SJCRH30 (cell line): ENCODE measurements at regions not wholly inside any gene's neighbourhood (a gene's known extent, or its start where the extent isn't known, plus 50 kb on each side); places are given as distances from the start of the nearest gene placed in this dataset.
A peak's percentile ranks its signal among the peaks of the same experiment; 100 is the strongest.

ENCODE experiments used
- DNase-seq, 2 experiments: peaks; one replicate each; pipeline ENCODE4 v3.0.0-alpha.2; 2015 to 2020
- H3K27ac ChIP-seq: fragments of 250-450 bp; sonication (Bioruptor Pico); 2 replicates; pipeline ENCODE4 v1.5.1; 2020; ENCODE audit warnings: mild to moderate bottlenecking, moderate library complexity
- H3K27me3 ChIP-seq: fragments of 250-450 bp; sonication (Bioruptor Pico); 2 replicates; pipeline ENCODE4 v1.5.1; 2020; ENCODE audit warnings: mild to moderate bottlenecking, moderate library complexity
- H3K36me3 ChIP-seq: fragments of 250-450 bp; sonication (Bioruptor Pico); 2 replicates; pipeline ENCODE4 v1.5.1; 2020; ENCODE audit warnings: mild to moderate bottlenecking, moderate library complexity
- H3K4me1 ChIP-seq: fragments of 250-450 bp; sonication (Bioruptor Pico); 2 replicates; pipeline ENCODE4 v1.5.1; 2020; ENCODE audit warnings: mild to moderate bottlenecking, moderate library complexity
- H3K4me3 ChIP-seq: fragments of 250-450 bp; sonication (Bioruptor Pico); 2 replicates; pipeline ENCODE4 v1.5.1; 2020; ENCODE audit warnings: mild to moderate bottlenecking, moderate library complexity
- H3K9me3 ChIP-seq: fragments of 250-450 bp; sonication (Bioruptor Pico); replicated peaks from 2 replicates; pipeline ENCODE4 v1.5.1; 2020; ENCODE audit warnings: mild to moderate bottlenecking, moderate library complexity

- Histone ChIP-seq H3K27me3 (0 out of 2 replicates have a peak, but pooled peaks cover 7% of the 10 kb centered on the region), H3K36me3 (no peaks in the 10 kb centered on the region), H3K27ac (no peak overlapping the region), H3K9me3 (no peaks in the 10 kb centered on the region), H3K4me3 (no peak overlapping the region), H3K4me1 (no peaks in the 10 kb centered on the region; the same call in 1 of the 2 replicates)
- peak in 1 of 2 experiments; percentile 20 for DNase-seq
Observed at GRCh38 chr5:171667341-171668096, 118.1 kb upstream of the SMIM23 start.

- no peak overlapping the region for H3K27ac ChIP-seq
- DNase-seq: no peak
Observed at GRCh38 chr5:171668097-171668412, 117.6 kb upstream of the SMIM23 start.

DNA sequence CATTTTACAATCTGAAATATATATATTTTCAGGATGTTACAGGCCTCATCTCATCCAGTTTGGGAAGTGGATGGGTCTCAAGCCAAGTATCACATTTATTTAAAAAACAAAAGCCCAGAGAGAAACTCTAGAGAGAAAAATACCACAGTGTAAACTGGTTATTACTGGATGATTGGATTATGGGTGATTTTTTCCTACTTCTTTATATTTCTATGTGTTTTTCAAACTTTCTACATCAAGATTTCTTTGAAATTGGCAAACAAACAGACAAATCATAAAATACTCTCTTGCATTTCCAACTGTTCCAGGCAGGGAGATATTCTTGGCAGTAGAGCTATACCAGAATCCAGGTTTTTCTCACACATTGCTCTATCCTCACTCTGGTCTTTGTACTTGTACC lies 116.0 kb upstream of the SMIM23 start:
- H3K4me3 ChIP-seq: no peak overlapping the region
- 0 out of 2 replicates have a peak, but pooled peaks cover 5% of the 10 kb centered on the region for H3K27me3 ChIP-seq
- H3K36me3 ChIP-seq: no peaks in the 10 kb centered on the region
- DNase-seq: no peak
- no peaks in the 10 kb centered on the region for H3K9me3 ChIP-seq
- H3K4me1 ChIP-seq: no peaks in the 10 kb centered on the region; the same call in 1 of the 2 replicates
- no peak overlapping the region for H3K27ac ChIP-seq

More at GRCh38 chr5:171668097-171668412, 117.6 kb upstream of the SMIM23 start:
- H3K4me1 ChIP-seq: no peaks in the 10 kb centered on the region; the same call in 1 of the 2 replicates
- H3K27me3 ChIP-seq: 0 out of 2 replicates have a peak, but pooled peaks cover 7% of the 10 kb centered on the region
- no peak overlapping the region for H3K4me3 ChIP-seq
- H3K9me3 ChIP-seq: no peaks in the 10 kb centered on the region
- no peaks in the 10 kb centered on the region for H3K36me3 ChIP-seq

DNA sequence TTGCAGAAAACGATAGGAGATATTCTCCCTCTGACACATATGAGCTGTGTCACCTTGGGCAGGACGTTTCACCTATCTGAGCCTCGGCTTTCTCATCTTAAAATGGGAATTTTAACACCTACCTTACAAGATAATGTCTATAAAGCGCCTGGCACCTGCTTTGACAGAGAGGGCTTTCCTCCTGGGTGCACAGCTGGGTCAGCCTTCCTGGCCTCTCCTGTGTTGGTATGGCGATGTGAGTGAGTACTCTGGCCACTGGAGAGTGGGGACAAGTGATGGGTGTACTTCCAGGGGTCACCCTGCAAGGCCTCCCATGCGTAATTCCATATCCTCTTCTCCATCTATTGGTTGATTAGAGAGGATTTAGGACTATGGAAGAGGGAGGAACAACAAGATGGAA lies 113.1 kb upstream of the SMIM23 start:
- H3K27ac ChIP-seq: no peak overlapping the region
- H3K4me1 ChIP-seq: no peaks in the 10 kb centered on the region; the same call in 1 of the 2 replicates
- no peaks in the 10 kb centered on the region for H3K27me3 ChIP-seq
- no peak for DNase-seq
- no peaks in the 10 kb centered on the region for H3K36me3 ChIP-seq
- no peaks in the 10 kb centered on the region for H3K9me3 ChIP-seq
- no peak overlapping the region for H3K4me3 ChIP-seq

DNA sequence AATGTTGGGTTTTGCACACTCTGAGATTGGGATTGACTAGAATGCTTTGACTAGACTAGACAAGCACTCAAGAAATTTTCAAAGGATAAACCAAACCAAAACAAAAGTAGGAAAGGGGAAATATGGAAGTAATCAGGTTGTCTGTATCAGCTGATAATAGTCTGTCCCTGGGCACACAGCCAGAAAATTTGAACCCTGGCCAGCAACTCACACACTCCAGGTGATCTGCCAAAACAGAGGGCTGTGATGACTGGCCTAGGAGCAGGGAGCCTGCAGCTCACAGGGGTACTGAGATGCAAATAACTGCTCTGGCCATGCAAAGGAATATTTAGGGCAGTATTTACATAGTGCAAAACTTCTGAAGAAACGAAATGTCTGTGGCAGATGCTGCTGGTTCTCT lies 112.3 kb upstream of the SMIM23 start:
- no peak for DNase-seq
- Histone ChIP-seq H3K9me3 (no peaks in the 10 kb centered on the region), H3K4me3 (no peak overlapping the region), H3K36me3 (no peaks in the 10 kb centered on the region), H3K4me1 (no peaks in the 10 kb centered on the region; the same call in 1 of the 2 replicates), H3K27ac (no peak overlapping the region), H3K27me3 (no peaks in the 10 kb centered on the region)

DNA sequence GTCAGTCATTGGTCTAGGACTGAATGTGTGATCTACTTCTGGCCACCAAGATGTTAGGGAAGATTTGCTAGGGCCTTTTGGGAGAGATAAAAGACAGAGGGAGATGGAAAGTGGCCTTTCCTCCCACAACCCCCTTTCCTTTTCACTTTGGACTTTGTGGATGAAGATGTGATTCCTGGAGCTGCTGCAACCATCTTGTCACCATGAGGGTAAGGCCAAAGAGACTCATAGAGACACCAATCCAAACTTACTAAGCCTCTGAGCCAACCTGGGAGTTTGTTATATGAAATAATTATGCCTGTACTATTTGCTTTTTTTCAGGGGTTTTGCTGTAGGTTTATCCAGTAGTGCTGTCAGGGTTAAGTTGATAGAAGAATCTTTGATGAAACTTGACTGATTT lies 111.8 kb upstream of the SMIM23 start:
- H3K27me3 ChIP-seq: no peaks in the 10 kb centered on the region
- H3K36me3 ChIP-seq: no peaks in the 10 kb centered on the region
- H3K4me3 ChIP-seq: no peak overlapping the region
- no peak overlapping the region for H3K27ac ChIP-seq
- DNase-seq: no peak
- no peaks in the 10 kb centered on the region for H3K4me1 ChIP-seq
- H3K9me3 ChIP-seq: no peaks in the 10 kb centered on the region

- no peak for DNase-seq
- H3K27me3 ChIP-seq: no peaks in the 10 kb centered on the region
- H3K9me3 ChIP-seq: no peaks in the 10 kb centered on the region
- H3K27ac ChIP-seq: no peak overlapping the region
- H3K4me3 ChIP-seq: no peak overlapping the region
- no peaks in the 10 kb centered on the region for H3K36me3 ChIP-seq
- no peaks in the 10 kb centered on the region for H3K4me1 ChIP-seq
Observed at GRCh38 chr5:171675511-171675910, 110.1 kb upstream of the SMIM23 start.

DNA sequence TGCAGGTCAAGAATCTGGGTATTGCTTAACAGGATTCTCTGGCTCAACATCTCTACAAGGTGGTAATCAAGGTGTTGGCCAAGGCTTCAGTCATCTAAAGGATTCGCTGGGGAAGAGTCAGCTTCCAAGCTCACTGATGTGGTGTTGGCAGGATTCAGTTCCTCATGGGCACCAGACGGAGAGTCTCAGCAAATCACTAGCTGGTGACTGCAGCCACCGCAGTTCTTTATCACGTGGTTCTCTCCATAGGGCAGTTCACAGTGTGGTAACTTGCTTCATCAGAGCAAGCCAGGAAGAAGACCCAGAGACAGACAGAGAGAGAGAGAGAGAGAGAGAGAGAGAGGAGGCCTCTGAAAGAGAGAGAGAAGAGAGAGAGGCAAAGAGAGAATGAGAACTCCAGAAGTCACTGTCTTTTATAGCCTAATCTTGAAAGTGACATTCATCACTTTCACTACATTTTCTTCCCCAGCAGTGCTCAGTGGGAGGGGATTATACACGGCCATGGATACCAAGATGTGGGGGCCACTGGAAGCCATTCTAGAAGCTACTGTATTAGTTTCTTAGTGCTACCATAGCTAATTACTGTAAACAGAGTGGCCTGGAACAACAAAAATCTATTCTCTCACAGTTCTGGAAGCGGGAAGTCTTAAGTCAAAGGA lies 109.2 kb upstream of the SMIM23 start:
- no peak for DNase-seq
- no peak overlapping the region for H3K4me3 ChIP-seq
- H3K4me1 ChIP-seq: no peaks in the 10 kb centered on the region
- no peak overlapping the region for H3K27ac ChIP-seq
- no peaks in the 10 kb centered on the region for H3K9me3 ChIP-seq
- H3K36me3 ChIP-seq: no peaks in the 10 kb centered on the region
- no peaks in the 10 kb centered on the region for H3K27me3 ChIP-seq

DNA sequence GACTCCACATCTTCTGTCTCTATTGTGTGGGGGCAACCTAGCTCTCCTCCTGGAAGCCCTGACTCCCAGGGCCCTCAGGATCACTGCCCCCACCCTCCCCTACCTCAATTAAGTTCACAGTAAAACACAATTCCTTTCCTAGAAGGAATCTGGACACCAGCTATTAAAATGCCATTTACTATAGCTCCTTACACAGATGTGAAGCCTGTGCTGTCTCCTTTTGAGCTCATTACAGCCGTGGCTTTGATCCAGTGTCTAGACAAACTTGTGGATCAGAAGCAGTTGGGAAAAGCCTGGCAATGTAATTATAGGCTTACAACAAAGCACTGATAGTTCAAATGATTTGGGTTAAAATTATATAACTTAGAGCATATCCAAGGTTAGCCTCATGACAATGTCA lies 107.0 kb upstream of the SMIM23 start:
- Histone ChIP-seq H3K4me3 (no peak overlapping the region), H3K27me3 (peaks cover 4% of the 10 kb centered on the region; the same call in 1 of the 2 replicates), H3K9me3 (no peaks in the 10 kb centered on the region), H3K4me1 (no peaks in the 10 kb centered on the region), H3K36me3 (no peaks in the 10 kb centered on the region), H3K27ac (no peak overlapping the region)
- DNase-seq: no peak

DNA sequence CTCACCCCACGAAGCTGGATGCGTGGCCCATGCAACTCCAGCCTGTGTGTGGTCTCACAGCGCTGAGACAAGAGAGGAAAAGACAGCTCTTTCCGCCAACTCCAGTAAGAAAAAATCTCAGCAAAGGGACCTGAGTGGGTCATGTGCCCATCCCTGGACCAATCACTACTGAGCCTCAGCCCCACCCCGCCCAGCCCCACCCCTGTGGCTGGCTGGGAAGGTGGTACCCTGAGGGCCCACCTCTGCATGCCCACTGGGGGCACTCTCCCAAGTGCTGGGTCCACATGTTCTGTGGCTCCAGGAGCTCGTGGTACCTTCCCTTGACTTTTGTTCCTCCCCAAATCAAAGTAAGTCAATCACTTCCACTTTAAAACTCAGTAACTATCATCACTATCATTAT lies 105.1 kb upstream of the SMIM23 start:
- H3K36me3 ChIP-seq: no peaks in the 10 kb centered on the region
- H3K27ac ChIP-seq: no peak overlapping the region
- DNase-seq: no peak
- no peak overlapping the region for H3K4me3 ChIP-seq
- H3K27me3 ChIP-seq: peaks cover 4% of the 10 kb centered on the region; the same call in 1 of the 2 replicates
- H3K9me3 ChIP-seq: no peaks in the 10 kb centered on the region
- H3K4me1 ChIP-seq: no peaks in the 10 kb centered on the region

DNA sequence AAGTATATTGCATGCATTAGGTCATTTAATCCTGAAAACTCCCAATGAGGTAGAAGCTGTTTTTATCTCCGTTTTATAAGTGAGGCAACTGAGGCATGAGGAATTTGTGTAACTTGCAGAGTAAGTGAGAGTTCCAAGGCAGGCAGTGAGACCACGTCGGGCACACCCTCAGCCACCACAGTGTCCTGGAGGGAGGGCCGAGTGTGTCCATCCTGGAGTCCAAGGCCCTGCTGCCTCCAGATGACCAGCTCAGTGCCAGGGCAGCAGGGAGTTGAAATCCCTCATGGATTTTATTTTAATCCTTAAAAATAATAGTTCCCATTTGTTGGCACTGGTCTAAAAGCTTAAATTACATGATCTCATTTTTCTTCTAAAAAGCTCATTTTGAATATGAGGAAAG lies 104.6 kb upstream of the SMIM23 start:
- H3K27me3 ChIP-seq: peaks cover 4% of the 10 kb centered on the region; the same call in 1 of the 2 replicates
- H3K36me3 ChIP-seq: no peaks in the 10 kb centered on the region
- H3K4me1 ChIP-seq: no peaks in the 10 kb centered on the region
- no peak overlapping the region for H3K4me3 ChIP-seq
- DNase-seq: no peak
- no peak overlapping the region for H3K27ac ChIP-seq
- H3K9me3 ChIP-seq: no peaks in the 10 kb centered on the region

DNA sequence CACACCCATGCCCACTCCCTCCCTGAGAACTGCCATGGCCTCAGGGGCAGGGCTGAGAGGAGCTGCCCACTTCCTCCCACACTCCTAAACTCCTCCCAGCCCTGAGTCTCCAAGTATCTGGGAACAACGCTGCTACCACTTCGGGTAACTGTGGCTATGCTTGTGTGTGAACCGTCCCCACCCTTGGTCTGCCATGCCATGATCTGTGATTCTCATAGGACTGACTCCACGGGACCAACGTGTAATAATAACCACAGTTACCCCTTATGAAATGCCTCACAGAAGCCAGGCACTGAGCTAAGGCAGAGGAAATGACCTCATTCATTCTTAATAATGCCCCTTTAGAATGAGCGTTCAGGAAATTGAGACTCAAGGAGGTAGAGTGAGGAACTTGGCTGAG lies 103.9 kb upstream of the SMIM23 start:
- H3K4me3 ChIP-seq: no peak overlapping the region
- H3K27ac ChIP-seq: no peak overlapping the region
- H3K9me3 ChIP-seq: no peaks in the 10 kb centered on the region
- DNase-seq: no peak
- peaks cover 4% of the 10 kb centered on the region; the same call in 1 of the 2 replicates for H3K27me3 ChIP-seq
- no peaks in the 10 kb centered on the region for H3K4me1 ChIP-seq
- no peaks in the 10 kb centered on the region for H3K36me3 ChIP-seq

- DNase-seq: no peak
- Histone ChIP-seq H3K27me3 (peaks cover 4% of the 10 kb centered on the region; the same call in 1 of the 2 replicates), H3K27ac (no peak overlapping the region), H3K36me3 (no peaks in the 10 kb centered on the region), H3K4me3 (no peak overlapping the region), H3K4me1 (no peaks in the 10 kb centered on the region), H3K9me3 (no peaks in the 10 kb centered on the region)
Observed at GRCh38 chr5:171682801-171683200, 102.8 kb upstream of the SMIM23 start.

- DNase-seq: no peak
- no peaks in the 10 kb centered on the region for H3K4me1 ChIP-seq
- H3K27me3 ChIP-seq: peaks cover 4% of the 10 kb centered on the region; the same call in 1 of the 2 replicates
- H3K9me3 ChIP-seq: no peaks in the 10 kb centered on the region
- H3K36me3 ChIP-seq: no peaks in the 10 kb centered on the region
- H3K27ac ChIP-seq: no peak overlapping the region
- no peak overlapping the region for H3K4me3 ChIP-seq
Observed at GRCh38 chr5:171684169-171684568, 101.4 kb upstream of the SMIM23 start.

- no peaks in the 10 kb centered on the region for H3K9me3 ChIP-seq
- DNase-seq: peak; percentile 56 to 78
- no peaks in the 10 kb centered on the region for H3K36me3 ChIP-seq
- H3K4me3 ChIP-seq: no peak overlapping the region
- no peaks in the 10 kb centered on the region for H3K4me1 ChIP-seq
- no peak overlapping the region for H3K27ac ChIP-seq
- H3K27me3 ChIP-seq: no peaks in the 10 kb centered on the region
Observed at GRCh38 chr5:171688696-171689495, 96.7 kb upstream of the SMIM23 start.
